Medulla oblongata (tissue), 1 donor: ENCODE measurements at regions not wholly inside any gene's neighbourhood (a gene's known extent, or its start where the extent isn't known, plus 50 kb on each side); places are given as distances from the start of the nearest gene placed in this dataset.
A peak's percentile ranks its signal among the peaks of the same experiment; 100 is the strongest.

Experiments used
- DNase-seq: peaks from one replicate; pipeline ENCODE4 v3.0.0-alpha.2; 2015; ENCODE audit errors: extremely low spot score

GRCh38 chr14:32254952-32255679 is 52.0 kb upstream of the RNU6-8 start:
- peak; percentile 93 for DNase-seq

GRCh38 chr14:32255789-32256188 is 52.7 kb upstream of the RNU6-8 start:
- DNase-seq = no peak

- DNase-seq = no peak
Measured at GRCh38 chr14:32256576-32256975, 53.5 kb upstream of the RNU6-8 start.

GRCh38 chr14:32258336-32258993 is 55.4 kb upstream of the RNU6-8 start:
- peak; percentile 15 for DNase-seq

- no peak for DNase-seq
Measured at GRCh38 chr14:32259368-32260013, 56.4 kb upstream of the RNU6-8 start.

- DNase-seq = no peak
Measured at GRCh38 chr14:32263939-32264567, 61.0 kb upstream of the RNU6-8 start.

- no peak for DNase-seq
Measured at GRCh38 chr14:32265584-32265983, 62.5 kb upstream of the RNU6-8 start.

GRCh38 chr14:32277998-32278397 is 51.1 kb upstream of the AKAP6 start:
- no peak for DNase-seq
